Nephron progenitor cell (in vitro differentiated cells): ENCODE measurements at regions not wholly inside any gene's neighbourhood (a gene's known extent, or its start where the extent isn't known, plus 50 kb on each side); places are given as distances from the start of the nearest gene placed in this dataset.
"Not testable (repeated sequence)": the region's sequence is repeated elsewhere in the genome, so short reads cannot be mapped to it uniquely, and the experiment has no call there.

ENCODE experiments used
- DNase-seq: peaks from one replicate; pipeline ENCODE4 v3.0.0; 2021
- H3K27ac Mint-ChIP-seq: 2 replicates; pipeline ENCODE4 v1.8.0; 2021; ENCODE audit warnings: mild to moderate bottlenecking, moderate library complexity, mixed read lengths
- H3K27me3 Mint-ChIP-seq: 2 replicates; pipeline ENCODE4 v1.8.0; 2021; ENCODE audit warnings: mild to moderate bottlenecking, low read depth, mixed read lengths; ENCODE audit not compliant: poor library complexity
- H3K36me3 Mint-ChIP-seq: 2 replicates; pipeline ENCODE4 v1.8.0; 2021; ENCODE audit warnings: low read depth, mixed read lengths
- H3K4me1 Mint-ChIP-seq: 2 replicates; pipeline ENCODE4 v1.8.0; 2021; ENCODE audit warnings: mixed read lengths
- H3K4me3 Mint-ChIP-seq: 2 replicates; pipeline ENCODE4 v1.8.0; 2021; ENCODE audit warnings: mild to moderate bottlenecking, moderate library complexity, mixed read lengths
- H3K9me3 Mint-ChIP-seq: 2 replicates; pipeline ENCODE4 v1.8.0; 2021; ENCODE audit warnings: mild to moderate bottlenecking, moderate library complexity, mixed read lengths
- TF ChIP-seq, protein P1 (sequence below): fragments of 200-600 bp; sonication (generic); IDR thresholded peaks from 2 replicates; pipeline ENCODE4 v1.5.0; 2021; ENCODE audit warnings: antibody characterized with exemption

DNA sequence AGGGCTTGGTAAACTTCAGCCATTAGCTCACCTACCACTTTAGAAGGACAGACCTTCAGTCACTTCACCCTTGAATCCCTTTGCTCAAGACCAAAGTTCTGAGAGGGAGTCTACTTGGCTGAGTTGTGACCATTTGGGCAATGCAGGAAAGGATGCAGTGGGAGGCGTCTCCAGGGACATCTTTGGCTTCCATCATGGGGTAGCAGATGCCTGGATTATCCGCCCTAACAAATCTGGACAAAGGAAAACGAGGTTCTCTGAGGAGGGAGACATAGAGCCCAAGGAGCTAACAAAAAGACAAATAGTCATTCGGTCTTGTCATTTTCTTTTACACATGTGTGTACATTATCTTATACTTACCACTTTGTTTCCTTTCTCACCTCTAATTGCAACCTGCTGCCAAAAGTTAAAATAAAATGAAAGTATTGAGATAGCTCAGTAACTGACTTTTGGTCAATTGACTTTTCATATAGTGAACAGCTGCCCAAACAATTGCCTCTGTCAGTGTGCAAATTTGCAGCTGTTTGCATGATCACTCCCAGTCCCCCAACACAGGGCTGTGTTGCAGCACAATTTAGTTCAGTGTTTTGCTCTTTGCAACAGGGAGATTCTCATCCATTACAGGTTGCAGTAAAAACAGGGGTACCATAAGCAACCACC is 108.9 kb upstream of the EEF2KMT start:
- H3K27ac Mint-ChIP-seq: no peak overlapping the region
- no peaks in the 10 kb centered on the region for H3K36me3 Mint-ChIP-seq
- H3K4me1 Mint-ChIP-seq: no peaks in the 10 kb centered on the region
- TF ChIP-seq, protein P1, sequence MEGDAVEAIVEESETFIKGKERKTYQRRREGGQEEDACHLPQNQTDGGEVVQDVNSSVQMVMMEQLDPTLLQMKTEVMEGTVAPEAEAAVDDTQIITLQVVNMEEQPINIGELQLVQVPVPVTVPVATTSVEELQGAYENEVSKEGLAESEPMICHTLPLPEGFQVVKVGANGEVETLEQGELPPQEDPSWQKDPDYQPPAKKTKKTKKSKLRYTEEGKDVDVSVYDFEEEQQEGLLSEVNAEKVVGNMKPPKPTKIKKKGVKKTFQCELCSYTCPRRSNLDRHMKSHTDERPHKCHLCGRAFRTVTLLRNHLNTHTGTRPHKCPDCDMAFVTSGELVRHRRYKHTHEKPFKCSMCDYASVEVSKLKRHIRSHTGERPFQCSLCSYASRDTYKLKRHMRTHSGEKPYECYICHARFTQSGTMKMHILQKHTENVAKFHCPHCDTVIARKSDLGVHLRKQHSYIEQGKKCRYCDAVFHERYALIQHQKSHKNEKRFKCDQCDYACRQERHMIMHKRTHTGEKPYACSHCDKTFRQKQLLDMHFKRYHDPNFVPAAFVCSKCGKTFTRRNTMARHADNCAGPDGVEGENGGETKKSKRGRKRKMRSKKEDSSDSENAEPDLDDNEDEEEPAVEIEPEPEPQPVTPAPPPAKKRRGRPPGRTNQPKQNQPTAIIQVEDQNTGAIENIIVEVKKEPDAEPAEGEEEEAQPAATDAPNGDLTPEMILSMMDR: no peak
- H3K4me3 Mint-ChIP-seq: no peak overlapping the region
- H3K9me3 Mint-ChIP-seq: peaks cover 18% of the 10 kb centered on the region
- no peak for DNase-seq
- peaks cover 18% of the 10 kb centered on the region for H3K27me3 Mint-ChIP-seq

DNA sequence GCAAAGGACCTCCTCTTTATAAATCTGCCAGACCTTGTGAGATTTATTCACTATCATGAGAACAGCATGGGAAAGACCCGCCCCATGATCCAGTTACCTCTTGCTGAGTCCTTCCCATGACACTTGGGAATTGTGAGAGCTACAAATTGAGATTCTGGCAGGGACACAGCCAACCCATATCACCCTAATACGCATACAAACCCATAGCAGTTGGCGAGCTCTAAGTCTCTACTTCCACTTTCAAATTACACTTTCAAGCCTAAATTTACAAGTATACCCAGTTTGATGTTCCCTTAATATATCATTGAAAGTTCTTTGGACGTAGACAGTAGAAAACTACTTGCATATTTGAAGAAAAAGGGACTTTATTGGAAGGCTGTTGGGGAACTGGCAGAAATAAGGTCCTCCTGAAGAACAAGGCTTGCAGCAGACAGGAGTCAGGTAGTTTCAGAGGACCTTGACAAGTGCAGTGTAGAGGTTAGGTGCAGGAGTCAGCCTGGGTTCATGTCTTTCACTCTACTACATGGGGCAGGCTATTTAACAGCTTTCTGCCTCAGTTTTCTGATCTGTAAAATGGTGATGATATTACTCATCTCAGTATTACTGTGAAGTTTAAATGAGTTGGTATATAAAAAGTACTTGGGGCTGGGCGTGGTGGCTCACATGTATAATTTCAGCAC is 107.9 kb upstream of the EEF2KMT start:
- no peak overlapping the region for H3K4me3 Mint-ChIP-seq
- H3K4me1 Mint-ChIP-seq: no peaks in the 10 kb centered on the region
- peaks cover 12% of the 10 kb centered on the region for H3K27me3 Mint-ChIP-seq
- H3K27ac Mint-ChIP-seq: no peak overlapping the region
- no peaks in the 10 kb centered on the region for H3K36me3 Mint-ChIP-seq
- TF ChIP-seq, protein P1: no peak
- no peak for DNase-seq
- peaks cover 18% of the 10 kb centered on the region for H3K9me3 Mint-ChIP-seq

DNA sequence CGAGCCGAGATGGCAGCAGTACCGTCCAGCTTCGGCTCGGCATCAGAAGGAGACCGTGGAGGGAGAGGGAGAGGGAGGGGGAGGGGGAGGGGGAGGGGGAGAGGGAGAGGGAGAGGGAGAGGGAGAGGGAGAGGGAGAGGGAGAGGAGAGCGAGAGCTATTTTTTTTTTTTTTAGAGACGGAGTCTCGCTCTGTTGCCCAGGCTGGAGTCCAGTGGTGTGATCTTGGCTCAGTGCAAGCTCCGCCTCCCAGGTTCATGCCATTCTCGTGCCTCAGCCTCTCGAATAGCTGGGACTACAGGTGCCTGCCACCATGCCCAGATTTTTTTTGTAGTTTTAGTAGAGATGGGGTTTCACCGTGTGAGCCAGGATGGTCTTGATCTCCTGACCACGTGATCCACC is 106.1 kb upstream of the EEF2KMT start:
- H3K27ac Mint-ChIP-seq, H3K4me1 Mint-ChIP-seq, H3K36me3 Mint-ChIP-seq, H3K27me3 Mint-ChIP-seq, DNase-seq, H3K4me3 Mint-ChIP-seq: not testable (repeated sequence)
- H3K9me3 Mint-ChIP-seq: peaks cover 18% of the 10 kb centered on the region

DNA sequence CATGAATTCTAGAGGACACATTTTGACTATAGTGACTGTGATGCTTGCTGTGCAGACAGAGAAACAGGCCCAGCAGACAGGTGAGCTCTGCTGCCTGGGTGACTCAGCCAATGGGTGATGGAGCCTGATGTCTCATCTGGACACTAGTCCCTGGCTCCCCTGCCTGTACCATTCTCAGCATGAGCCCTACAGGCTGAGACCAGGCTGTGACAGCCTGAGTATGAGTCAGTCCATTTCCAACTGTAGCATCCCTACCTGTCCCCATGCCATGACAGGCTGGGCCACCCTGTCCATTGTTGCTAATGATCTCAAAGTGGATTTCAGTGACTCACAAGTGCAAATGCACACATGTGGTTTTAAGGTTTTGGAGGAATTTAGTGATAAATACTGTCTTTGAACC is 102.5 kb upstream of the EEF2KMT start:
- Mint-ChIP-seq H3K4me3 (no peak overlapping the region), H3K27me3 (peaks cover 9% of the 10 kb centered on the region), H3K4me1 (no peaks in the 10 kb centered on the region), H3K36me3 (no peaks in the 10 kb centered on the region), H3K27ac (no peak overlapping the region), H3K9me3 (peaks cover 18% of the 10 kb centered on the region)
- no peak for DNase-seq
- TF ChIP-seq, protein P1: no peak

DNA sequence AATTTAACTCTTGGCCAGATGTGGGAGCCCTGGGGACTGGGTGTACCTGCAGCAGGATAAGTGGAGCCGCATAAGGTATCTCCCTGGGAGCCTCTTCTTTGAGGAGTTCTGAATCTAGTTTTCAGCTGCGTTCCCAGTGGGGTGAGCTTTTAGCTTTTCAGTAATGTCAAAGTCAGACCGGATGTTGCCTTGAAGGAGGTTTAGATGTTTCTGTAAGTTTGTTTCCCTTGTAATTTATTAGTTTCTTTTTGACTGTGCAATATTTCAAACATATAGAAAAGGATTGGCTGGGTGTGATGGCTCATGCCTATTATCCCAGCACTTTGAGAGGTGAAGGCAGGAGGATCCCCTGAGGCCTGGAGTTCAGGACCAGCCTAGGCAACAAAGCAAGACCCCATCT is 98.6 kb upstream of the EEF2KMT start:
- H3K9me3 Mint-ChIP-seq: peaks cover 4% of the 10 kb centered on the region

DNA sequence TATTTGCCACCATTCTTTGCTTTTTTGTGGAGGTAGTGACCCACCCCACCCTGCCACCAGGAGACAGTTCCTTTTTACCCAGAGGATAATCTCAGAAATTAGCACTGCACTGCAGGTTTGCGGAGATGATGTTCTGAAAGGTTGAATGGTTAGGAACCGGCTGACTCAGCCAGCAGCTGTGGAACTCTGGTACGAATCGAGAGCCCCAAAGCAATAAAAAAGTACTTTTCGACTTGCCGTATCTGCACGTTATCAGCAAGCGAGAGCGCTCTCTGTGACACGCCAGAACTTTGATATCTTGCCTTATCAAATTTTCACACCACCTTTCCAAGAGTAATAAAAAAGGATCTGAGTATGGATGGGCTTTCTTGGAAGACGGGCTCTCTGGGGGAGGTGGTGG is 96.3 kb upstream of the EEF2KMT start:
- peaks cover 5% of the 10 kb centered on the region for H3K27me3 Mint-ChIP-seq

More for the DNA sequence above, 98.6 kb upstream of the EEF2KMT start:
- TF ChIP-seq, protein P1: no peak
- Mint-ChIP-seq H3K4me3 (no peak overlapping the region), H3K36me3 (no peaks in the 10 kb centered on the region), H3K4me1 (no peaks in the 10 kb centered on the region), H3K27ac (no peak overlapping the region), H3K27me3 (peaks cover 9% of the 10 kb centered on the region)
- DNase-seq: no peak

More for the DNA sequence above, 96.3 kb upstream of the EEF2KMT start:
- DNase-seq: no peak
- Mint-ChIP-seq H3K9me3 (peaks cover 4% of the 10 kb centered on the region), H3K4me1 (no peaks in the 10 kb centered on the region), H3K27ac (no peak overlapping the region), H3K4me3 (no peak overlapping the region), H3K36me3 (no peaks in the 10 kb centered on the region)
- TF ChIP-seq, protein P1: no peak
